ENCODE measurements at regions not wholly inside any gene's neighbourhood (a gene's known extent, or its start where the extent isn't known, plus 50 kb on each side); places are given as distances from the start of the nearest gene placed in this dataset.

DNA sequence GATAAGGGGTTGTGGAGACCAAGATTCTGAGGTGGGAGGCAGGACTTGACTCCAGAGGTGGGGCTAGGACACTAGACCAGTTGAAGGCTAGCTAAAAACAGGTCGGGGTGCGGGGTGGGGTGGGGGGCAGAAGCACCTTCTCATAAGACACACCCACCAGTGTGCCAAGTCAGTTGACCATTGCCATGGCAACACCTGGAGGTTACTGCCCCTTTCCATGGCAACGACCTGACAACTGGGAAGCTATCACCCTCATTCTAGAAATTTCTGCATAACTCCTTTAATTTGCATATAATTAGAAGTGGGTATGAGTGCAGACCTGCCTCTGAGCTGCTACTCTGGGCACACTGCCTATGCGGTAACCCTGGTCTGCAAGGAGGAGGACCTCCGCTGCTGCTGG, 53.9 kb upstream of the ALOX12 start:
- no peak for DNase-seq

DNA sequence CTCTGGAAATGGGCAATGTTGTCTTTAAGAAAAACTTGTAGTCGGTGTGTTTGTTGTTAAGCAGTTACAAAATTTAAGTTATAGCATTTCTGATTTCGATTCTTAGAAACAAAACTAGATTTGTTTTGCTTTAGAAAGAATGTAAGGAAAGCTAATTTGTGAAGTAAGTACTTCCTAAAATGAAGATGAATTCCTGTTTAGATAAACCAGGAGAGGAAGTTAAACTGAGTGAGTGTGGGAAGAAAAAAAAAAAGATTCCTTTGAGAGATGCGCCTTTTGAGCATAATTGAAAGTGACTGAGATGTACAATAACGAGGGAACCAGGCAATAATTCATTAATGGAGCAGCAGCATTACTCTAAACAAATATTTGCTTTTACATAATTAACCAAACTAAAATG, 52.4 kb upstream of the ALOX12 start:
- no peak for DNase-seq
